HFF-Myc (cell line): ENCODE measurements at regions not wholly inside any gene's neighbourhood (a gene's known extent, or its start where the extent isn't known, plus 50 kb on each side); places are given as distances from the start of the nearest gene placed in this dataset.

Experiments used
- DNase-seq: peaks from one replicate; pipeline ENCODE4 v3.0.0-alpha.2; 2011; ENCODE audit warnings: low read depth; ENCODE audit errors: extremely low read depth
- H3K4me3 ChIP-seq: replicated peaks from 2 replicates; pipeline ENCODE4 v1.5.1; 2011; ENCODE audit warnings: low read depth, mild to moderate bottlenecking, control low read depth, low read length
- CTCF ChIP-seq: IDR thresholded peaks from 2 replicates; pipeline ENCODE4 v1.5.1; 2012; ENCODE audit warnings: mild to moderate bottlenecking, low read depth, low read length, control low read depth; ENCODE audit errors: missing control alignments

- TF ChIP-seq CTCF: no peak
- DNase-seq: no peak
- no peak overlapping the region for H3K4me3 ChIP-seq
Observed at GRCh38 chr10:94193466-94193924, 169.2 kb downstream of the NOC3L start.

GRCh38 chr10:94194256-94194655, 168.5 kb downstream of the NOC3L start:
- no peak overlapping the region for H3K4me3 ChIP-seq

GRCh38 chr10:94197241-94197640, 165.5 kb downstream of the NOC3L start:
- no peak for DNase-seq
- TF ChIP-seq CTCF: no peak
- H3K4me3 ChIP-seq: no peak overlapping the region

More at GRCh38 chr10:94194256-94194655, 168.5 kb downstream of the NOC3L start:
- peak; percentile 41 for DNase-seq
- TF ChIP-seq CTCF: no peak

GRCh38 chr10:94198324-94198723, 164.4 kb downstream of the NOC3L start:
- no peak overlapping the region for H3K4me3 ChIP-seq
- TF ChIP-seq CTCF: no peak
- no peak for DNase-seq

- no peak for DNase-seq
- no peak for TF ChIP-seq CTCF
- H3K4me3 ChIP-seq: no peak overlapping the region
Observed at GRCh38 chr10:94199565-94199964, 163.2 kb downstream of the NOC3L start.

- TF ChIP-seq CTCF: no peak
- no peak for DNase-seq
- H3K4me3 ChIP-seq: no peak overlapping the region
Observed at GRCh38 chr10:94200146-94200837, 162.4 kb downstream of the NOC3L start.
